CD4-positive, alpha-beta T cell (primary cell): ENCODE measurements at regions not wholly inside any gene's neighbourhood (a gene's known extent, or its start where the extent isn't known, plus 50 kb on each side); places are given as distances from the start of the nearest gene placed in this dataset.

ENCODE experiments used
- ATAC-seq: fragments of 200-7000 bp; cut with Tn5 transposase; one replicate; pipeline ENCODE4 v1.10.0; 2022; ENCODE audit warnings: mild to moderate bottlenecking; ENCODE audit not compliant: poor library complexity
- CTCF ChIA-PET: fragments of 350-600 bp; sonication (Branson Sonifier 250); formaldehyde crosslinking; loops from one replicate; lab custom pipeline; 2021; ENCODE audit warnings: antibody characterized with exemption, inconsistent platforms; lab: Charles Lee
- POLR2A ChIA-PET: fragments of 350-600 bp; sonication (Branson Sonifier 250); formaldehyde crosslinking; loops from one replicate; lab custom pipeline; 2021; ENCODE audit warnings: antibody characterized with exemption, inconsistent platforms; lab: Charles Lee
- DNase-seq, 14 experiments: peaks; one replicate each; pipeline ENCODE4 v3.0.0-alpha.2; 2013 to 2020; ENCODE audit warnings: mixed read lengths in 2 of 14
- H3K27ac ChIP-seq, 2 donors: one replicate each; pipeline versions ENCODE4 v1.5.1 to v1.7.0; 2013; ENCODE audit warnings: low read length in 2 of 2, low read depth in 1 of 2, mild to moderate bottlenecking in 1 of 2
- H3K27me3 ChIP-seq, 2 experiments: 1 replicate in 1 of 2; 2 replicates in 1 of 2; pipeline versions ENCODE4 v1.6.1 to v1.7.0; 2013; ENCODE audit warnings: low read length in 2 of 2, control low read depth in 1 of 2, mild to moderate bottlenecking in 1 of 2, moderate library complexity in 1 of 2; ENCODE audit not compliant: insufficient read depth in 2 of 2, control insufficient read depth in 1 of 2
- H3K36me3 ChIP-seq: one replicate; pipeline ENCODE4 v1.6.1; 2013; ENCODE audit warnings: low read length, control low read depth; ENCODE audit not compliant: insufficient read depth
- H3K4me1 ChIP-seq: one replicate; pipeline ENCODE4 v1.6.1; 2013; ENCODE audit warnings: low read length, control low read depth; ENCODE audit not compliant: insufficient read depth
- H3K4me3 ChIP-seq: one replicate; pipeline ENCODE4 v1.5.1; 2013; ENCODE audit warnings: mild to moderate bottlenecking, low read length, moderate library complexity
- H3K9me3 ChIP-seq, 2 experiments: 1 replicate in 1 of 2; 2 replicates in 1 of 2; pipeline versions ENCODE4 v1.6.1 to v1.7.0; 2013; ENCODE audit warnings: low read length in 2 of 2, mild to moderate bottlenecking in 2 of 2, control low read depth in 1 of 2, moderate library complexity in 1 of 2; ENCODE audit not compliant: control insufficient read depth in 1 of 2, insufficient read depth in 1 of 2
- H3K27ac Mint-ChIP-seq: one replicate; pipeline ENCODE4 v1.8.0; 2020; ENCODE audit warnings: mixed read lengths
- H3K27me3 Mint-ChIP-seq: one replicate; pipeline ENCODE4 v1.8.0; 2021; ENCODE audit warnings: mixed read lengths
- H3K36me3 Mint-ChIP-seq: one replicate; pipeline ENCODE4 v1.8.0; 2021; ENCODE audit warnings: low read depth, mixed read lengths
- H3K4me1 Mint-ChIP-seq: one replicate; pipeline ENCODE4 v1.8.0; 2021; ENCODE audit warnings: low read depth, mixed read lengths
- H3K4me3 Mint-ChIP-seq: one replicate; pipeline ENCODE4 v1.8.0; 2020; ENCODE audit warnings: mild to moderate bottlenecking, mixed read lengths
- H3K9me3 Mint-ChIP-seq: one replicate; pipeline ENCODE4 v1.8.0; 2020; ENCODE audit warnings: mixed read lengths
- intact Hi-C, 2 experiments: fragments of 100-400 bp; cut with DNase I in 1 of 2; cut with micrococcal nuclease in 1 of 2; formaldehyde crosslinking; loops; one replicate each; pipeline versions ENCODE4 v1.15.1 to v1.9.0; 2023 to 2025; cut with DNase I, micrococcal nuclease
- TF ChIP-seq, protein P1 (sequence below): fragments of 200-600 bp; IDR thresholded peaks from one replicate; pipeline ENCODE4 v1.8.0; 2022; ENCODE audit warnings: antibody characterized with exemption, mild to moderate bottlenecking

DNA sequence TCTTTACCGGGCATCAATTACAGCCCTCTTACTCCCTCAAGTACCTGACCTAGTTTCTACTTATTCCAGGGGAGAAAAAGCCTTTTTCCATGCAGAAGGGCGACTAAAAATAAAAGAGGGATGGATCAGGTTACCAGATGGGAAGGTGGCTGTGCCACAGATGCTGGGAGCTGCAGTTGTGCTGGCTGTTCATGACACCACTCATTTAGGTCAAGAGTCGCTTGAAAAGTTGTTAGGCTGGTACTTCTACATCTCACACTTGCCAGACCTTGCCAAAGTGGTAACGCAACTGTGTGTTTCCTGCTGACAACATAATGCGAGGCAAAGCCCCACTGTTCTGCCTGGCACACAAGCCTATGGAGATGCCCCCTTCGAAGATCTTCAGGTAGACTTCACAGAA, 148.4 kb upstream of the FGF16 start:
- Mint-ChIP-seq H3K36me3 (no peaks in the 10 kb centered on the region), H3K27ac (no peak overlapping the region), H3K27me3 (no peaks in the 10 kb centered on the region), H3K9me3 (no peaks in the 10 kb centered on the region), H3K4me3 (no peak overlapping the region), H3K4me1 (no peaks in the 10 kb centered on the region)
- Histone ChIP-seq H3K27ac (no peak overlapping the region), H3K4me1 (no peaks in the 10 kb centered on the region), H3K36me3 (no peaks in the 10 kb centered on the region), H3K9me3 (peaks cover 0 to 10% of the 10 kb centered on the region in 2 experiments), H3K27me3 (no peaks in the 10 kb centered on the region), H3K4me3 (no peak overlapping the region)
- POLR2A ChIA-PET, result no interaction called here
- intact Hi-C loops, result no loop called here
- no peak for DNase-seq
- ATAC-seq, result no peak
- TF ChIP-seq, protein P1, sequence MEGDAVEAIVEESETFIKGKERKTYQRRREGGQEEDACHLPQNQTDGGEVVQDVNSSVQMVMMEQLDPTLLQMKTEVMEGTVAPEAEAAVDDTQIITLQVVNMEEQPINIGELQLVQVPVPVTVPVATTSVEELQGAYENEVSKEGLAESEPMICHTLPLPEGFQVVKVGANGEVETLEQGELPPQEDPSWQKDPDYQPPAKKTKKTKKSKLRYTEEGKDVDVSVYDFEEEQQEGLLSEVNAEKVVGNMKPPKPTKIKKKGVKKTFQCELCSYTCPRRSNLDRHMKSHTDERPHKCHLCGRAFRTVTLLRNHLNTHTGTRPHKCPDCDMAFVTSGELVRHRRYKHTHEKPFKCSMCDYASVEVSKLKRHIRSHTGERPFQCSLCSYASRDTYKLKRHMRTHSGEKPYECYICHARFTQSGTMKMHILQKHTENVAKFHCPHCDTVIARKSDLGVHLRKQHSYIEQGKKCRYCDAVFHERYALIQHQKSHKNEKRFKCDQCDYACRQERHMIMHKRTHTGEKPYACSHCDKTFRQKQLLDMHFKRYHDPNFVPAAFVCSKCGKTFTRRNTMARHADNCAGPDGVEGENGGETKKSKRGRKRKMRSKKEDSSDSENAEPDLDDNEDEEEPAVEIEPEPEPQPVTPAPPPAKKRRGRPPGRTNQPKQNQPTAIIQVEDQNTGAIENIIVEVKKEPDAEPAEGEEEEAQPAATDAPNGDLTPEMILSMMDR, result no peak
- CTCF ChIA-PET, result no interaction called here

DNA sequence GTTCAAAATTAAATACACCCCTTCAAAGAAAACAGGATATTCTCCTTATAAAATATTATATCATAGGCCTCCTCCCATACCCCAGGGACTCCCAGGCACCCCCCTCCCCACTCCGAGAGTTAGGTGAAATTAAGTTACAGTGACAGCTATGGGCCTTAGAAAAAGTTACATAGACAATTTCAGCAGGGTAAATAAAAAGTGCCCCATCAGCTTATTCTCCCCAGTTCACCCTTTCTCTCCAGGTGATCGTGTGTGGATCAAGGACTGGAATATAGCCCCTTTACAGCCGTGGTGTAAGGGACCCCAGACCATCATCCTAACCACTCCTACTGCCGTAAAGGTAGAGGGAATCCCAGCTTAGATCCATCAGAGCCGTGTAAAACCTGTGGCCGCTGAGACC, 147.6 kb upstream of the FGF16 start:
- H3K36me3 Mint-ChIP-seq, result no peaks in the 10 kb centered on the region
- ATAC-seq, result no peak
- CTCF ChIA-PET, result no interaction called here

DNA sequence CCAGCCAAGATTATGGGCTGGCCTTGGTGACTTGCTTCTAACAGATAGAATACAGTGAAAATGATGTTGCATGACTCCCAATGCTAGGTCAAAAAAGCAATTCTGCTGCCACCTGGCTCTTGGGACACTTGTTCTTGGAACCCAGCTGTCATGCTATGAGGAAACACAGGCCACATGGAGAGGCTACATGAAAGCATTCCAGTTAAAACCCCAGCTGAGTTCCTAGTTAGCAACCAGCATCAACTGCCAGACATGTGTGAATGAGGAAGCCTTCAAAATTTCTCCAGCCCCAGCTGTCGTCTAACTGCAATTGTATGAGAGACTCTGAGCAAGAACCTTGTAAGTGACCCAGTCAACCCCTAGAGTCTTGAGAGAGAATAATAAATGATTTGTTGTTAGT, 105.2 kb upstream of the FGF16 start:
- no peak overlapping the region for H3K4me3 ChIP-seq
- H3K27me3 ChIP-seq, result no peaks in the 10 kb centered on the region
- TF ChIP-seq, protein P1, result no peak
- no peaks in the 10 kb centered on the region for H3K4me1 Mint-ChIP-seq
- H3K4me3 Mint-ChIP-seq, result no peak overlapping the region
- POLR2A ChIA-PET, result no interaction called here
- H3K27ac Mint-ChIP-seq, result no peak overlapping the region
- intact Hi-C loops, result no loop called here
- H3K36me3 Mint-ChIP-seq, result no peaks in the 10 kb centered on the region
- ATAC-seq (no peak), DNase-seq (no peak)
- no peaks in the 10 kb centered on the region for H3K27me3 Mint-ChIP-seq
- CTCF ChIA-PET, result no interaction called here
- no peaks in the 10 kb centered on the region for H3K9me3 ChIP-seq
- H3K36me3 ChIP-seq, result no peaks in the 10 kb centered on the region
- H3K4me1 ChIP-seq, result no peaks in the 10 kb centered on the region
- no peak overlapping the region for H3K27ac ChIP-seq
- no peaks in the 10 kb centered on the region for H3K9me3 Mint-ChIP-seq

More for the DNA sequence above, 147.6 kb upstream of the FGF16 start:
- DNase-seq, result no peak
- Mint-ChIP-seq H3K4me1 (no peaks in the 10 kb centered on the region), H3K9me3 (no peaks in the 10 kb centered on the region), H3K27me3 (no peaks in the 10 kb centered on the region), H3K4me3 (no peak overlapping the region), H3K27ac (no peak overlapping the region)
- Histone ChIP-seq H3K27me3 (no peaks in the 10 kb centered on the region), H3K36me3 (no peaks in the 10 kb centered on the region), H3K9me3 (peaks cover 0 to 8% of the 10 kb centered on the region in 2 experiments), H3K4me3 (no peak overlapping the region), H3K27ac (no peak overlapping the region), H3K4me1 (no peaks in the 10 kb centered on the region)
- TF ChIP-seq, protein P1, result no peak
- POLR2A ChIA-PET, result no interaction called here
- intact Hi-C loops, result no loop called here
